ENCODE measurements at regions not wholly inside any gene's neighbourhood (a gene's known extent, or its start where the extent isn't known, plus 50 kb on each side); places are given as distances from the start of the nearest gene placed in this dataset.

DNA sequence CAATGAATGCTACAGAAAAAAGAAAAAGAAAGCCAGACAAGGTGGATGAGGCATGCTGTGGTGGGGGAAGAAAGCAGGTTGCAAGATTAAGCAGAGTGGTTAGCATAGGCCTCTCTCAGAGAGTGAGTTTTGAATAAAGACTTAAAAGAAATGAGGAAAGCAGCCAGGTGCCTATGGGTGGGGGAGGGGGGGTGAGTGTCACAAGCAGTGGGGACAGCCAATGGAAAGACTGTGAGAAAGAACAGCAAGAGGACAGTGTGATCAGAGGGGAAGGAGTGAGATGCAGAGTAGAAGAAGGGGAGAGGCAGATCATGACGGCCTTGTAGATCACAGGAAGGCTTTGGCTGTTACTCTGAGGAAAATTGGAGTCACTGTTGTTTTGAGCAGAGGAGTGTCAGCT lies 162.5 kb downstream of the SOX3 start:
- Histone ChIP-seq H3K27ac (ENCODE audit: low read depth, low read length, severe bottlenecking) (no peak overlapping the region), H3K4me1 (ENCODE audit: control insufficient read depth, insufficient read depth, low read length, poor library complexity, severe bottlenecking) (peaks cover 6% of the 10 kb centered on the region), H3K4me3 (ENCODE audit: extremely low read depth, insufficient read depth, low read length, poor library complexity, severe bottlenecking) (no peak overlapping the region), H3K36me3 (ENCODE audit: control insufficient read depth, insufficient read depth, low read length) (no peaks in the 10 kb centered on the region), H3K9me3 (ENCODE audit: control insufficient read depth, low read length) (no peaks in the 10 kb centered on the region)
- WGBS, 2 experiments (ENCODE audit: insufficient coverage in 2 of 2): 33% methylated on average over 1 of the region's 1 CpG; no CpG with 5 or more reads in 1 of the 2 experiments

DNA sequence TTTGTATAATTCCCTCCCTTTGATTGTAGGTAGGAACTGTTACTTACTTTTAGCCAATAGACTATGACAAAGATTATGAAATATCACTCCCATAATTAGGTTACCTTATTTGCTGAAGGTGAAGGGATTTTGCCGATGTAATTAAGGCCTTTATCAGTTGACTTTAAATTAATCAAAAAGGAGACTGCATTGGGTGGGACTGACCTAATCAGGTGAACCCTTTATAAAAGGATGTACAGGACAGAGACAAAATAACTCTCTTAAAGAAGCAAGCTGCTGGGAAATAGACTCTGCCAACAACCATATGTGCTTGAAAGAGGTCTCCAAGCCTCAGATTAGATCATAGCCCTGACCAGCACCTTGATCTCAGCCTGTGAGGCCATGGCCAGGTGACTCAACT lies 167.6 kb downstream of the SOX3 start:
- Histone ChIP-seq H3K36me3 (ENCODE audit: control insufficient read depth, insufficient read depth, low read length) (no peaks in the 10 kb centered on the region), H3K4me1 (ENCODE audit: control insufficient read depth, insufficient read depth, low read length, poor library complexity, severe bottlenecking) (no peaks in the 10 kb centered on the region), H3K4me3 (ENCODE audit: extremely low read depth, insufficient read depth, low read length, poor library complexity, severe bottlenecking) (no peak overlapping the region), H3K27ac (ENCODE audit: low read depth, low read length, severe bottlenecking) (no peak overlapping the region), H3K9me3 (ENCODE audit: control insufficient read depth, low read length) (no peaks in the 10 kb centered on the region)
- no CpG with 5 or more reads among the region's 1 CpG for WGBS, 2 experiments (ENCODE audit: insufficient coverage in 2 of 2)

GRCh38 chrX:140318296-140318695 lies 186.6 kb downstream of the SOX3 start:
- Histone ChIP-seq H3K9me3 (ENCODE audit: control insufficient read depth, low read length) (no peaks in the 10 kb centered on the region), H3K4me3 (ENCODE audit: extremely low read depth, insufficient read depth, low read length, poor library complexity, severe bottlenecking) (no peak overlapping the region), H3K27ac (ENCODE audit: low read depth, low read length, severe bottlenecking) (no peak overlapping the region), H3K4me1 (ENCODE audit: control insufficient read depth, insufficient read depth, low read length, poor library complexity, severe bottlenecking) (no peaks in the 10 kb centered on the region), H3K36me3 (ENCODE audit: control insufficient read depth, insufficient read depth, low read length) (no peaks in the 10 kb centered on the region)
- WGBS, 2 experiments (ENCODE audit: insufficient coverage in 2 of 2): 60% methylated on average over 1 of the region's 4 CpGs; no CpG with 5 or more reads in 1 of the 2 experiments

- no peaks in the 10 kb centered on the region for H3K36me3 ChIP-seq (ENCODE audit: control insufficient read depth, insufficient read depth, low read length)
- no CpG with 5 or more reads among the region's 2 CpGs for WGBS, 2 experiments (ENCODE audit: insufficient coverage in 2 of 2)
- H3K4me1 ChIP-seq (ENCODE audit: control insufficient read depth, insufficient read depth, low read length, poor library complexity, severe bottlenecking): no peaks in the 10 kb centered on the region
- H3K4me3 ChIP-seq (ENCODE audit: extremely low read depth, insufficient read depth, low read length, poor library complexity, severe bottlenecking): no peak overlapping the region
- no peak overlapping the region for H3K27ac ChIP-seq (ENCODE audit: low read depth, low read length, severe bottlenecking)
- H3K9me3 ChIP-seq (ENCODE audit: control insufficient read depth, low read length): no peaks in the 10 kb centered on the region
Observed at GRCh38 chrX:140317462-140317861, 187.4 kb downstream of the SOX3 start.

- Histone ChIP-seq H3K36me3 (ENCODE audit: control insufficient read depth, insufficient read depth, low read length) (no peaks in the 10 kb centered on the region), H3K27ac (ENCODE audit: low read depth, low read length, severe bottlenecking) (no peak overlapping the region), H3K4me3 (ENCODE audit: extremely low read depth, insufficient read depth, low read length, poor library complexity, severe bottlenecking) (no peak overlapping the region), H3K4me1 (ENCODE audit: control insufficient read depth, insufficient read depth, low read length, poor library complexity, severe bottlenecking) (no peaks in the 10 kb centered on the region), H3K9me3 (ENCODE audit: control insufficient read depth, low read length) (no peaks in the 10 kb centered on the region)
- 75 to 91% methylated on average over 4 to 5 of the region's 11 CpGs for WGBS, 2 experiments (ENCODE audit: insufficient coverage in 2 of 2)
Observed at GRCh38 chrX:140298960-140299825, 205.7 kb downstream of the SOX3 start.

- H3K27ac ChIP-seq (ENCODE audit: low read depth, low read length, severe bottlenecking): no peak overlapping the region
- H3K36me3 ChIP-seq (ENCODE audit: control insufficient read depth, insufficient read depth, low read length): no peaks in the 10 kb centered on the region
- no peaks in the 10 kb centered on the region for H3K9me3 ChIP-seq (ENCODE audit: control insufficient read depth, low read length)
- no peak overlapping the region for H3K4me3 ChIP-seq (ENCODE audit: extremely low read depth, insufficient read depth, low read length, poor library complexity, severe bottlenecking)
- WGBS, 2 experiments (ENCODE audit: insufficient coverage in 2 of 2): no CpG with 5 or more reads among the region's 1 CpG
- no peaks in the 10 kb centered on the region for H3K4me1 ChIP-seq (ENCODE audit: control insufficient read depth, insufficient read depth, low read length, poor library complexity, severe bottlenecking)
Observed at GRCh38 chrX:140297273-140297672, 207.6 kb downstream of the SOX3 start.

DNA sequence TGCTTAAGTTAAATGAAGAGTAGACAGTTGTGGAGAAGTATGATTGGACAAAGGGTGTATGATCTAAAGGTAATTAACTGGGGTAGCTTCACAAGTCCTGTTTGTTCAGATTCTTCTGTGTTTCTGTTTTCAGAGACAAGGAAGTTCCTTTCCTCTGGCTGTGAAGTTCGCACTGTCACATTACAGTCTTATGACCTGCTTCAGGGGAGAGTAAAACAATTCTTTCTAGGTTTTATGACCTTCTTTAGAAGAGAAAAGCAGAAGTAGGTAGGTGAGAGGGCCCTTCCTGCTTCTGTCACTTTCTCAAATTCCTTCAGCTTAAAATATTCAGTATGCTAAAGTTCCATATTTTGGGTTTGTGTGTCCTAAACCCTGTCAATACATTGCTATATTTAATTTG lies 211.9 kb downstream of the SOX3 start:
- WGBS, 2 experiments (ENCODE audit: insufficient coverage in 2 of 2): no CpG with 5 or more reads among the region's 1 CpG
- H3K9me3 ChIP-seq (ENCODE audit: control insufficient read depth, low read length): no peaks in the 10 kb centered on the region
- no peaks in the 10 kb centered on the region for H3K4me1 ChIP-seq (ENCODE audit: control insufficient read depth, insufficient read depth, low read length, poor library complexity, severe bottlenecking)
- no peak overlapping the region for H3K27ac ChIP-seq (ENCODE audit: low read depth, low read length, severe bottlenecking)
- H3K36me3 ChIP-seq (ENCODE audit: control insufficient read depth, insufficient read depth, low read length): no peaks in the 10 kb centered on the region
- no peak overlapping the region for H3K4me3 ChIP-seq (ENCODE audit: extremely low read depth, insufficient read depth, low read length, poor library complexity, severe bottlenecking)

DNA sequence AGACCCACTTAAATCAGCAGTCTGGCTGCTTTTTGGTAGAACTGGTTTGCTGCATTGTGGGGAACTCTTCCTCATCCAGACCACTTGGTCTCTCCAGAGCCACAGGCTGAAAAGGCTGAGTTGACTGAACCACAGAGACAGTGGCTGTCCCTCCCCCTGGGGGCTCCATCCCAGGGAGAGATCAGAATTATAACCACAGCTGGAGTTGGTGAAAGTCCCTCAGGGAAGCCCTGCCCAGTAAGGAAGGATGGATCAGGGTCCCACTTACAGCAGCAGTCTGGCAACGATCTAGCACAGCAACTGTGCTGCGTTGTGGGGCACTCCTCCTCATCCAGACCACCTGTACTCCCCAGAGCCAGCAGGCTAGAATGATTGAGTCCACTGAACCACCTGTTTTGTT lies 212.7 kb downstream of the SOX3 start:
- WGBS, 2 experiments (ENCODE audit: insufficient coverage in 2 of 2): no CpG with 5 or more reads among the region's 2 CpGs
- Histone ChIP-seq H3K9me3 (ENCODE audit: control insufficient read depth, low read length) (no peaks in the 10 kb centered on the region), H3K27ac (ENCODE audit: low read depth, low read length, severe bottlenecking) (no peak overlapping the region), H3K4me1 (ENCODE audit: control insufficient read depth, insufficient read depth, low read length, poor library complexity, severe bottlenecking) (no peaks in the 10 kb centered on the region), H3K36me3 (ENCODE audit: control insufficient read depth, insufficient read depth, low read length) (no peaks in the 10 kb centered on the region), H3K4me3 (ENCODE audit: extremely low read depth, insufficient read depth, low read length, poor library complexity, severe bottlenecking) (no peak overlapping the region)

DNA sequence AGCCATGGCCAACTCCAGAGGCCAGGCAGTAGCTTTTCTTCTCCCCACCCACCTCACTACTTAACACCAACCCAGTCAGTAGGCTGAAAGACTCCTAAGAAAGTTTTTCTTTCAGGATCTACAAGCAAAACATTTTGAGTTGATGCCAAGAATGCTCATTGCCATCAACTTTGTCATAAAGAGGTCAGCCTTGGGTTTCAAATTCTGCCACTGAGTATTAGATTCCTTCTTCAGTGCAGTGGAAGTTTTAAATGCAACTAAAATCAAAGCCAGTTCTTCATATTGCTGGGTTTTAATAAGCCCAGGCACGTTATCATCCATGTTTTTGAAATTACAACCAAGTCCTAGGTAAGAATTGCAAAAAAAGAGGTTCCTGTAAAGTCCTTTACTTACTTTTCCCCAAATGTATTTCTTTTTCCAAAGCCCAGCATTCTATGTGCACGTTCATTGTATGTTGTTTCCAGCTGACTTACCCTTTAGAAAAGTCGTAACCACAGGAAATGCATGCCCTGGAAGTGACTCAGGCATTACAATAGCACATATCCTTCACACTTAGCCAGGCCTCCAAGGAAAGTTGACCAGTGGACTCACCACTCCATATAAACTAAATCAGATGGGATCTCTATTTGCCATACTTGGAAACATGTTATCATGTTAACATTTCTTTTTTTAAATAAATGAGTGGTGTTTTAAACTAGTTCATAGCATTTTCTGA lies 229.9 kb downstream of the SOX3 start:
- Histone ChIP-seq H3K4me3 (ENCODE audit: extremely low read depth, insufficient read depth, low read length, poor library complexity, severe bottlenecking) (no peak overlapping the region), H3K9me3 (ENCODE audit: control insufficient read depth, low read length) (no peaks in the 10 kb centered on the region), H3K36me3 (ENCODE audit: control insufficient read depth, insufficient read depth, low read length) (no peaks in the 10 kb centered on the region), H3K4me1 (ENCODE audit: control insufficient read depth, insufficient read depth, low read length, poor library complexity, severe bottlenecking) (no peaks in the 10 kb centered on the region), H3K27ac (ENCODE audit: low read depth, low read length, severe bottlenecking) (peak overlapping the region; percentile 67)
- 25 to 40% methylated on average over 1 to 2 of the region's 3 CpGs for WGBS, 2 experiments (ENCODE audit: insufficient coverage in 2 of 2)

GRCh38 chrX:140273921-140274320 lies 230.9 kb downstream of the SOX3 start:
- H3K27ac ChIP-seq (ENCODE audit: low read depth, low read length, severe bottlenecking): no peak overlapping the region
- H3K4me3 ChIP-seq (ENCODE audit: extremely low read depth, insufficient read depth, low read length, poor library complexity, severe bottlenecking): no peak overlapping the region
- 70 to 100% methylated on average over 1 to 2 of the region's 4 CpGs for WGBS, 2 experiments (ENCODE audit: insufficient coverage in 2 of 2)
- H3K4me1 ChIP-seq (ENCODE audit: control insufficient read depth, insufficient read depth, low read length, poor library complexity, severe bottlenecking): no peaks in the 10 kb centered on the region
- H3K9me3 ChIP-seq (ENCODE audit: control insufficient read depth, low read length): no peaks in the 10 kb centered on the region
- no peaks in the 10 kb centered on the region for H3K36me3 ChIP-seq (ENCODE audit: control insufficient read depth, insufficient read depth, low read length)

DNA sequence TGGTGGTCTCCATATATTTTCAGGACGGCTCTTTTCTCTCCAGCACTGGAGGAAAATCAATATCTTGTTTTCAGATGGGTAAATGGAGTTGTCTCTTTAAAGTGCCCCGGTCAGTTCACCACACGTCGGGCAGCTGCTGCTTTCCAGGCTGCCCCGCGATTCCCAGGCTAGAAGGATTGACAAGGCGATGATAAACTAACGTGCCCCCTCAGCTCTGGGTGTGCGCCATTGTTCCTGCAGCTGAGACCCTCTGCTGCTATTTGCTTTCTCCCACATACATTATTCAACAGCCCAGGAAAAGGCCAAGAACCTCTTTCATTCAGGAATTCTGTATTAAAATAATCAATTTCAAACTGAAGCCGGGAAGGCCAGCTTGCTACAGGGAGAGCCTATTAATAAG lies 254.5 kb downstream of the SOX3 start:
- 82% methylated on average over 6 of the region's 10 CpGs; no CpG with 5 or more reads in 1 of the 2 experiments for WGBS, 2 experiments (ENCODE audit: insufficient coverage in 2 of 2)

More for the DNA sequence above, 254.5 kb downstream of the SOX3 start:
- H3K27ac ChIP-seq (ENCODE audit: low read depth, low read length, severe bottlenecking): no peak overlapping the region
- H3K4me1 ChIP-seq (ENCODE audit: control insufficient read depth, insufficient read depth, low read length, poor library complexity, severe bottlenecking): no peaks in the 10 kb centered on the region
- H3K4me3 ChIP-seq (ENCODE audit: extremely low read depth, insufficient read depth, low read length, poor library complexity, severe bottlenecking): no peak overlapping the region
- no peaks in the 10 kb centered on the region for H3K36me3 ChIP-seq (ENCODE audit: control insufficient read depth, insufficient read depth, low read length)
- no peaks in the 10 kb centered on the region for H3K9me3 ChIP-seq (ENCODE audit: control insufficient read depth, low read length)
